COR-L47 (cell line): ENCODE measurements at regions not wholly inside any gene's neighbourhood (a gene's known extent, or its start where the extent isn't known, plus 50 kb on each side); places are given as distances from the start of the nearest gene placed in this dataset.

Experiments used
- DNase-seq: peaks from one replicate; lab custom pipeline; 2025; lab: John Stamatoyannopoulos, UW

- DNase-seq = no peak
Observed at GRCh38 chr1:163813251-163813650, 491.5 kb downstream of the NUF2 start.

- no peak for DNase-seq
Observed at GRCh38 chr1:163820226-163820625, 498.5 kb downstream of the NUF2 start.

- DNase-seq = no peak
Observed at GRCh38 chr1:163820766-163821165, 499.0 kb downstream of the NUF2 start.

- DNase-seq = no peak
Observed at GRCh38 chr1:163821679-163822078, 499.9 kb downstream of the NUF2 start.

GRCh38 chr1:163823017-163823416 is 501.3 kb downstream of the NUF2 start:
- no peak for DNase-seq

GRCh38 chr1:163824006-163824405 is 502.3 kb downstream of the NUF2 start:
- DNase-seq = no peak

GRCh38 chr1:163824490-163824889 is 502.7 kb downstream of the NUF2 start:
- DNase-seq = no peak

- DNase-seq = no peak
Observed at GRCh38 chr1:163826500-163826899, 504.7 kb downstream of the NUF2 start.

- DNase-seq = no peak
Observed at GRCh38 chr1:163834778-163835177, 513.0 kb downstream of the NUF2 start.

- no peak for DNase-seq
Observed at GRCh38 chr1:163836481-163836880, 514.7 kb downstream of the NUF2 start.

GRCh38 chr1:163837206-163837605 is 515.5 kb downstream of the NUF2 start:
- DNase-seq = no peak

GRCh38 chr1:163842571-163842970 is 520.8 kb downstream of the NUF2 start:
- no peak for DNase-seq

- DNase-seq = no peak
Observed at GRCh38 chr1:163844459-163844858, 522.7 kb downstream of the NUF2 start.

- DNase-seq = no peak
Observed at GRCh38 chr1:163845279-163845678, 523.5 kb downstream of the NUF2 start.

- DNase-seq = no peak
Observed at GRCh38 chr1:163863731-163864130, 542.0 kb downstream of the NUF2 start.

GRCh38 chr1:163864207-163864606 is 542.5 kb downstream of the NUF2 start:
- no peak for DNase-seq

GRCh38 chr1:163866564-163866963 is 544.8 kb downstream of the NUF2 start:
- DNase-seq = no peak

GRCh38 chr1:163870666-163871065 is 548.9 kb downstream of the NUF2 start:
- no peak for DNase-seq

- DNase-seq = no peak
Observed at GRCh38 chr1:163872067-163872466, 550.3 kb downstream of the NUF2 start.

GRCh38 chr1:163874070-163874469 is 552.3 kb downstream of the NUF2 start:
- no peak for DNase-seq

- DNase-seq = no peak
Observed at GRCh38 chr1:163875200-163875926, 553.6 kb downstream of the NUF2 start.

GRCh38 chr1:163875927-163876320 is 554.2 kb downstream of the NUF2 start:
- DNase-seq = no peak

GRCh38 chr1:163876546-163876945 is 554.8 kb downstream of the NUF2 start:
- no peak for DNase-seq

GRCh38 chr1:163877016-163877415 is 555.3 kb downstream of the NUF2 start:
- DNase-seq = no peak
